GM18870 (cell line): ENCODE measurements at regions not wholly inside any gene's neighbourhood (a gene's known extent, or its start where the extent isn't known, plus 50 kb on each side); places are given as distances from the start of the nearest gene placed in this dataset.

Source experiments
- ATAC-seq: cut with Tn5 transposase; IDR thresholded peaks from one replicate; pipeline ENCODE4 v1.9.1; 2021; ENCODE audit warnings: moderate library complexity; ENCODE audit not compliant: unreplicated experiment

DNA sequence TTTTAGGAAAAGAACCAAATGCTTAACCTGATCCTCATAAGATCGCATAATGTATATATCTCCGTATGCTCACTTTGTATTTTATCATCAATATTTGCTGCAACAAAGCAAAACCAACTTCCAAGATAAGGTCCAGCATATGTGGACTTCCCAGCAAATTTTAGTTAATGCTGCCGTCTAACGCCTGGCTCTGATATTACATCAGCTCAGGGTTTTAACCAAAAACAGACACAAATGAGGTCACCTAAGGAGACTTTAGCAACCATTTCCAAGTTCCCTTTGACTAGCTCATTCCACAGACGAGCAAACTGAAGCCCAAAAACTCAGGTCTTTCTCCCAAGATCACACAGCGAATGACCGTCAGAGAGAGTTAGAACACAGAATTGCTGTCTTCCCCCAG, 59.4 kb upstream of the UCN3 start:
- no peak for ATAC-seq

DNA sequence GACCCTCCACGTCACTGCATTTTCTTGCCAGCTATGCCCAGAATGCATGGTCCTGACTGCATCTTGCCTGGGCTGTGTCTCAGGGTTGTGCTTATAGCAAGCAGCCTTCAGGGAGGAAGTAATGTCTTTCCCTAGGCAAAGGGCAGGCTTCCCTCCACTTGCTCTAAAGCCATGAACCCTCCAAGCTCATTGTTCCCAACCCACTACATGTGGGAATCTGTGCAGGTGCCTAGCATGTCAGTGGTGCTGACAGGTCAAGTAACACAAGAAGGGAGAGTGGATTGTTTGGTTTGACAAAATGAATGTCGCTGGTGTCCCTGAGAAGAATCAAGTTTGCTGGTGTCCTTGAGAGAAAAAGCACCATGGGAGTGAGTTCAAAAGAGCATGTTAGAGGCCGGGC, 53.9 kb upstream of the UCN3 start:
- ATAC-seq = no peak

DNA sequence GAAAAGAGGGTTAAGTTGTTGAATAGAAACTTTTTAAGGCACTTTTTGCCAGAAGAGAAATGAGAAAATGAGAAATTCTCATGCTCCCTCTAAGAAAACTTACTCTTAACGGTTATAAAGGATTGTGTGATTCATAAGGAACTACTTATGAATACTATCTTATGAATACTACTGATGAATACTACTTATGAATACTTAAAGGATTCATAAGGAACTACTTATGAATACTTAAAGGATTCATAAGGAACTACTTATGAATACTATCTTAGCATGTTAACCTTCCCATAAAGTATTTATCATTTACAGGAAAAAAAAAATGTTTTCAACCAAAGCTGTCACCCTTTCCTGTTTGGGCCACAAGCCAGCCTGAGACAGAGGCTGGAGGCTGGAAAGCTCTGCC, 53.1 kb upstream of the UCN3 start:
- ATAC-seq = no peak

DNA sequence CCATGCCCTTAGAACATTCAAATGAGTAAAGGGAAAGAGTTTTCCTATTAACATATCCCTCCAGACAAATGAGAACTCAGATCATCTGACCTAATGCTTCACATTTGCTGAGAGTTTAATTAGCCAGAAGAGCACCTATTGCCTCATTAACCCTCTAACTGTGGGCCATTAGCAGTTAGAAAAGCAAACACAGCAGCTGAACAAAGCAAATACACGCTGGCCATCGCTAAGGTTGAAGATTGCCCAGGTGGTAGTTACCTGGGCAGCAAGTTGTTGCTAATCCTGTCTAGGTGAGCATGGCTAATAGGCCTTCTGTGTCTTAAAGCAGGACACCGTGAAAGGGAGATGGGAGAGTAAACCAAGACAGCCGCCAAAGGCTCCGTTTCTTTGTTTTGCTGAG, 49.9 kb upstream of the UCN3 start:
- ATAC-seq = no peak
